ENCODE measurements at regions not wholly inside any gene's neighbourhood (a gene's known extent, or its start where the extent isn't known, plus 50 kb on each side); places are given as distances from the start of the nearest gene placed in this dataset.
A peak's percentile ranks its signal among the peaks of the same experiment; 100 is the strongest.

GRCh38 chr10:30556189-30556588 is 73.4 kb downstream of the LYZL2 start:
- intact Hi-C loops (cut with DNase I) = no loop called here
- no peak for DNase-seq
- Histone ChIP-seq H3K4me1 (peaks cover 0 to 69% (median 16%) of the 10 kb centered on the region in 9 donors), H3K4me3 (no peak overlapping the region), H3K36me3 (no peaks in the 10 kb centered on the region), H3K27me3 (no peaks in the 10 kb centered on the region), H3K27ac (peak overlapping the region in 1 of 10 donors; percentile 94), H3K9me3 (peaks cover 0 to 7% (median 0%) of the 10 kb centered on the region in 11 donors)
- WGBS, 2 donors = 98 to 100% methylated on average over 1 of the region's 1 CpG
- no peak for TF ChIP-seq CTCF (IDR thresholded peaks at IDR 0.05)
- ATAC-seq = no peak

DNA sequence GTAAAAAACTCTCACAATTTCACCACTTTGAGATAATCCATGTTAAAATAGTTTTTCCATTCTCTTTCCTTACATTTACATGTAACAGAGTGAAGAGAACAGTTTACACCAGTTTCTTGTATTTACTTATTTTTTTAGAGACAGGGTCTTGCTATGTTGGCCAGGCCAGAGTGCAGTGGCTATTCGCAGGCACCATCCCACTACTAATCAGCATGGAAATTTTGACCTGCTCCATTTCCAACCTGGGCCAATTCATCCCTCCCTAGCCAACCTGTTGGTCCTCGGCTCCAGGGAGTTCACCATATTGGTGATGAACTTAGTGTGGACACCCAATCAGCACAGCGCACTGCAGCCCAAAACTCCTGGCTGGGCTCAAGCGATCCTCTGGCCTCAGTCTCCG is 74.1 kb downstream of the LYZL2 start:
- Histone ChIP-seq H3K4me3 (no peak overlapping the region), H3K27me3 (no peaks in the 10 kb centered on the region), H3K36me3 (no peaks in the 10 kb centered on the region), H3K4me1 (peaks cover 0 to 69% (median 16%) of the 10 kb centered on the region in 9 donors), H3K27ac (peak overlapping the region in 3 of 10 donors; percentile 82 to 94 (median 86)), H3K9me3 (peaks cover 0 to 7% (median 0%) of the 10 kb centered on the region in 11 donors)
- WGBS, 2 donors = 79 to 96% methylated on average over 5 of the region's 5 CpGs
- ATAC-seq = no peak
- no peak for TF ChIP-seq CTCF (IDR thresholded peaks at IDR 0.05)
- DNase-seq = no peak
- intact Hi-C loops (cut with DNase I) = no loop called here

- peak overlapping the region; percentile 11 to 94 (median 74) for H3K27ac ChIP-seq
- DNase-seq (no peak), ATAC-seq (peak in 4 of 8 donors; percentile 23 to 67 (median 42))
- TF ChIP-seq CTCF (IDR thresholded peaks at IDR 0.05) = no peak
- no peaks in the 10 kb centered on the region for H3K27me3 ChIP-seq
- H3K4me3 ChIP-seq = peak overlapping the region in 9 of 10 donors; percentile 9 to 40 (median 33)
- H3K36me3 ChIP-seq = no peaks in the 10 kb centered on the region
- H3K9me3 ChIP-seq = peaks cover 0 to 5% (median 0%) of the 10 kb centered on the region in 11 donors
- H3K4me1 ChIP-seq = peaks cover 0 to 74% (median 16%) of the 10 kb centered on the region in 9 donors
- intact Hi-C loops (cut with DNase I) = no loop called here
- WGBS, 2 donors = 38% methylated on average over 5 of the region's 5 CpGs
These were observed 75.1 kb downstream of the LYZL2 start for GRCh38 chr10:30554440-30554825.

DNA sequence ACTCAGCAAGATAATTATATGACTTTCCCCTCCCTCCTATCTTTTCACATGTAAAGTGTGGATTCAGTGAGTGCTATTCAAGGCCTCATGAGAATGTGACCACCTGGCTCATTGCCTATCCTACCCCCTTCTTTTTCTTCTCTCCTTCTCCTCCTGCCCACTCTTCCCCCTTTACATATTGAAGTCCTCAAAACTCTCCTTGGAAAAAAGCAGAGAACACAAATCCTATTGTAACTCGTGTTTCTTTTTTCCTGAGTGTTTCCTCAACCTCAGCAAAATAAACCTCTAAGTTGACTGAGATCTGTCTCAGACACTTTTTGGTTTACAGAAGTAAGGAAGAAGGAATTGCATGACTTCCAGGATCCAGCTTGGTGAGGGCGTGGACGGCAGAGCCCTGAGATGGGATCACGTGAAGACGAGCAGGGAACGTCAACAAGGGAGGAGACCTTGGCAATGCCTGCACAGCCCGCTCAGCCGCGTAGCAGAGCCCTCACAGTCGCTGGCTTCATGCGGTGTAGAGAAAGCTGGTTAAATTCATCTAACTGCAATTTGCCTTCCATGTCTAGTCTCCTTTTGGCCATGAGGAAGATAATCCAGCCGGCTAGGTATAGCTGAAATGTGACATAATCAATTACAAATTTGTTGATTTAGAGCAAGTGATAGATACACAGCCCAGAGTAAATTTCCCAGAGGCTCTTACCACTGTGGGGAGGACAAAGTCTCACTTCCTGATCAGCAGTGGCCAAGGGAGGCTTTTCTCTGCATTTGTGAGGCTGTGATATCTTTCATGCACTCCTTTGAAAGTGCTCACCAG is 75.7 kb downstream of the LYZL2 start:
- 11 to 20% methylated on average over 12 of the region's 12 CpGs for WGBS, 2 donors
- peak; percentile 92 to 98 (median 95) for ATAC-seq
- no peaks in the 10 kb centered on the region for H3K36me3 ChIP-seq
- H3K4me3 ChIP-seq = peak overlapping the region in 9 of 10 donors; percentile 9 to 40 (median 33)
- H3K27me3 ChIP-seq = no peaks in the 10 kb centered on the region
- H3K27ac ChIP-seq = peak overlapping the region; percentile 11 to 94 (median 74)
- TF ChIP-seq CTCF (IDR thresholded peaks at IDR 0.05) = no peak
- peaks cover 0 to 76% (median 16%) of the 10 kb centered on the region in 9 donors for H3K4me1 ChIP-seq
- DNase-seq = peak; percentile 72 to 74
- no peaks in the 10 kb centered on the region for H3K9me3 ChIP-seq
- intact Hi-C loops (cut with DNase I) = no loop called here
